DOHH2 (cell line): ENCODE measurements at regions not wholly inside any gene's neighbourhood (a gene's known extent, or its start where the extent isn't known, plus 50 kb on each side); places are given as distances from the start of the nearest gene placed in this dataset.

Experiments used
- EZH2phosphoT487 ChIP-seq: fragments of 200-600 bp; sonication (generic); IDR thresholded peaks from 2 replicates; pipeline ENCODE4 v1.6.1; 2017; ENCODE audit warnings: borderline replicate concordance, mild to moderate bottlenecking, antibody characterized with exemption, low read length, moderate library complexity, mixed read lengths
- TF ChIP-seq, protein P1 (sequence below): fragments of 200-600 bp; sonication (generic); IDR thresholded peaks from one replicate; pipeline ENCODE4 v1.5.1; 2014; ENCODE audit warnings: antibody characterized with exemption, mild to moderate bottlenecking, low read depth, low read length; ENCODE audit not compliant: poor library complexity, severe bottlenecking

DNA sequence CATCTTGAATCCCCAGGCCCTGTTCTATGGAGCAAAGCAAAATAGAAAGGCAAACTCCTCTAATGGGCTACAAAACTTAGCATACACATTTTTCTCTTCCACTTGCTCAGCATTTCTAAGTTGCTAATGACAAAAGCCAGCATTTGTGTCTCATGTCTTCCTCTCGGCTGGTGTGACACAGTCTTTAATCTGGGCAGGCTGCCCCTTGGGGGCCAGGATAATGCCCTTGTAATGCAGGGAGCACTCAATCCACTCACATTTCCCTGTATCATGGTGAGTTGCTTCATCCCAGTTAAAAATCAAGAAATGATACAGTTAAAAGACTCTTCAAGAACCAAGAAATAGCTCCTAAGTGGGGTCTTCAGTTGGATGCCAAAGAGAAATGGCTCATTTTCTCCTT lies 109.1 kb upstream of the FBXO11 start:
- TF ChIP-seq, protein P1, sequence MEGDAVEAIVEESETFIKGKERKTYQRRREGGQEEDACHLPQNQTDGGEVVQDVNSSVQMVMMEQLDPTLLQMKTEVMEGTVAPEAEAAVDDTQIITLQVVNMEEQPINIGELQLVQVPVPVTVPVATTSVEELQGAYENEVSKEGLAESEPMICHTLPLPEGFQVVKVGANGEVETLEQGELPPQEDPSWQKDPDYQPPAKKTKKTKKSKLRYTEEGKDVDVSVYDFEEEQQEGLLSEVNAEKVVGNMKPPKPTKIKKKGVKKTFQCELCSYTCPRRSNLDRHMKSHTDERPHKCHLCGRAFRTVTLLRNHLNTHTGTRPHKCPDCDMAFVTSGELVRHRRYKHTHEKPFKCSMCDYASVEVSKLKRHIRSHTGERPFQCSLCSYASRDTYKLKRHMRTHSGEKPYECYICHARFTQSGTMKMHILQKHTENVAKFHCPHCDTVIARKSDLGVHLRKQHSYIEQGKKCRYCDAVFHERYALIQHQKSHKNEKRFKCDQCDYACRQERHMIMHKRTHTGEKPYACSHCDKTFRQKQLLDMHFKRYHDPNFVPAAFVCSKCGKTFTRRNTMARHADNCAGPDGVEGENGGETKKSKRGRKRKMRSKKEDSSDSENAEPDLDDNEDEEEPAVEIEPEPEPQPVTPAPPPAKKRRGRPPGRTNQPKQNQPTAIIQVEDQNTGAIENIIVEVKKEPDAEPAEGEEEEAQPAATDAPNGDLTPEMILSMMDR = no peak
- no peak for TF ChIP-seq EZH2phosphoT487
